Thoracic aorta (tissue), 2 donors: ENCODE measurements at regions not wholly inside any gene's neighbourhood (a gene's known extent, or its start where the extent isn't known, plus 50 kb on each side); places are given as distances from the start of the nearest gene placed in this dataset.

ENCODE experiments used
- ATAC-seq: fragments of 150-250 bp; one replicate; pipeline ENCODE4 v1.8.0; 2017; ENCODE audit warnings: low read depth; ENCODE audit not compliant: insufficient number of reproducible peaks, low FRiP score
- DNase-seq: peaks from one replicate; pipeline ENCODE4 v3.0.0-alpha.2; 2020; ENCODE audit warnings: low spot score
- H3K27ac ChIP-seq, 2 donors: fragments of 200-600 bp; sonication (generic); 1 replicate in 1 of 2; 2 replicates in 1 of 2; pipeline ENCODE4 v1.5.1; 2016; ENCODE audit warnings: mild to moderate bottlenecking in 2 of 2, moderate library complexity in 2 of 2
- H3K27me3 ChIP-seq: fragments of 200-600 bp; sonication (generic); replicated peaks from 2 replicates; pipeline ENCODE4 v1.6.0; 2016; ENCODE audit warnings: mild to moderate bottlenecking; ENCODE audit not compliant: insufficient read depth
- H3K36me3 ChIP-seq: fragments of 200-600 bp; sonication (generic); one replicate; pipeline ENCODE4 v1.5.1; 2016
- H3K4me1 ChIP-seq, 2 donors: fragments of 200-600 bp; sonication (generic); 1 replicate in 1 of 2; 2 replicates in 1 of 2; pipeline versions ENCODE4 v1.5.1 to v1.6.0; 2016; ENCODE audit warnings: low read depth in 2 of 2, mild to moderate bottlenecking in 1 of 2; ENCODE audit not compliant: control insufficient read depth in 1 of 2
- H3K4me3 ChIP-seq: fragments of 200-600 bp; sonication (generic); 2 replicates; pipeline ENCODE4 v1.5.1; 2016; ENCODE audit warnings: mild to moderate bottlenecking
- H3K9me3 ChIP-seq: fragments of 200-600 bp; sonication (generic); 2 replicates; pipeline ENCODE4 v1.5.1; 2016
- TF ChIP-seq, protein P1 (sequence below): fragments of 200-600 bp; sonication (generic); IDR thresholded peaks from one replicate; pipeline ENCODE4 v1.5.1; 2019; ENCODE audit warnings: antibody characterized with exemption

DNA sequence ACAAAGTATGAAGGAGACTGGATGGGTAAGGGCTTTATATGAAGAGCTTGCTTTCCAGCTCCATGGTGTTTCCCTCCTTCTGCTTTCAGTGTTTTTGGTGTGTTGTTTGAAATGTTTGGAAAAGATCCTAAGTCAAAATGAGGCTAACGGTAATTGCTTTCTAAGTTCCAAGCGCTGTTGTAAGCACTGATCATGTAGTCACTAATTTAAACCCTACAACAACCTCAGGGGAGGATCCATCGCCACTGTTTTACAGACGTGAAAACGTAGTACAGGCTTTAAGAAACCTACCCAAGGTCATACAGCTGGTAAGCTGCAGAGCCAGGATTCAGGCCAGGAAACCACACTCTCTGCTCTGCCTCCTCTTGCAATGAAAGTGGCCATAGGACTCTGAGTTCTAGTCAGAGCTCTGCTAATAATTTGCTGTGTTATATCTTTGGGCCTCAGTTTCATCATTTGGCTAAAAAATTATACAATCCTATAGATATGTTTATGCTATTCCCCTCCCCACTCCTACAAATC is 102.9 kb upstream of the PGRMC2 start:
- Histone ChIP-seq H3K4me1 (peaks cover 18 to 54% of the 10 kb centered on the region in 2 donors), H3K9me3 (no peaks in the 10 kb centered on the region), H3K27me3 (no peaks in the 10 kb centered on the region), H3K4me3 (no peak overlapping the region), H3K27ac (no peak overlapping the region), H3K36me3 (no peaks in the 10 kb centered on the region)
- DNase-seq (no peak), ATAC-seq (no peak)
- TF ChIP-seq, protein P1, sequence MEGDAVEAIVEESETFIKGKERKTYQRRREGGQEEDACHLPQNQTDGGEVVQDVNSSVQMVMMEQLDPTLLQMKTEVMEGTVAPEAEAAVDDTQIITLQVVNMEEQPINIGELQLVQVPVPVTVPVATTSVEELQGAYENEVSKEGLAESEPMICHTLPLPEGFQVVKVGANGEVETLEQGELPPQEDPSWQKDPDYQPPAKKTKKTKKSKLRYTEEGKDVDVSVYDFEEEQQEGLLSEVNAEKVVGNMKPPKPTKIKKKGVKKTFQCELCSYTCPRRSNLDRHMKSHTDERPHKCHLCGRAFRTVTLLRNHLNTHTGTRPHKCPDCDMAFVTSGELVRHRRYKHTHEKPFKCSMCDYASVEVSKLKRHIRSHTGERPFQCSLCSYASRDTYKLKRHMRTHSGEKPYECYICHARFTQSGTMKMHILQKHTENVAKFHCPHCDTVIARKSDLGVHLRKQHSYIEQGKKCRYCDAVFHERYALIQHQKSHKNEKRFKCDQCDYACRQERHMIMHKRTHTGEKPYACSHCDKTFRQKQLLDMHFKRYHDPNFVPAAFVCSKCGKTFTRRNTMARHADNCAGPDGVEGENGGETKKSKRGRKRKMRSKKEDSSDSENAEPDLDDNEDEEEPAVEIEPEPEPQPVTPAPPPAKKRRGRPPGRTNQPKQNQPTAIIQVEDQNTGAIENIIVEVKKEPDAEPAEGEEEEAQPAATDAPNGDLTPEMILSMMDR, result no peak

DNA sequence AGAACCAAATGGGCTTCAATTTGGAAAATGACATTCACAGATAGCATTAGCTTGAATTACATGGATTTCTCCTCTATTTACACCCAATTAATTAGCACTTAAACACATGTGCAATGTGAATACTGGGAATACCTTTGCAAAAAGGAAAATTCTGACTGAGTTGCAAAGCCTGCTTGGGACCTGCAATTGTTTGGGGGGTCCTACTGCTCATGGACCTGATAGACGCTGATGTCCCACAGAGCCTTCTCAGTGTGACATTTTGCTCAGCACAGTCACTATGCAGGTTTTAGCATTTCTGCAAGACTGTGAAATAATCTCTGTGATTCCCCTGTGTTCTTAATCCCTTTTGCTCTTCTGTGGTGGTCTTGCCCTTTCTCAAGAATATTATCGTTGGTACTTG is 101.2 kb upstream of the PGRMC2 start:
- Histone ChIP-seq H3K9me3 (no peaks in the 10 kb centered on the region), H3K4me3 (no peak overlapping the region), H3K36me3 (no peaks in the 10 kb centered on the region), H3K4me1 (peaks cover 17 to 47% of the 10 kb centered on the region in 2 donors), H3K27ac (no peak overlapping the region), H3K27me3 (no peaks in the 10 kb centered on the region)
- TF ChIP-seq, protein P1, result no peak
- DNase-seq (no peak), ATAC-seq (no peak)

DNA sequence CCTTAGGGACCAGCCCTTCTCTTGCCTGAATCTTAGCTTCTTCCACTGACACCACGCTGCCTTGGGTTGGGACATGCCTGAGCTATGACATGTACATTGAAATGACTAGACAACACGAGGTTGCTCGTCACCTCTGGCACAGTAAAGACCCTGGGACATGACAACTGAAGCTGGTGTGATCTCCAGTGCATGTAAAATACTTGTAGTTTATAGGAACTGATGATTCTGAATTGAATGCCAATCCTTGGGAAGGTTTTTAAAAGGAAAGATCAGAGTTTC is 100.7 kb upstream of the PGRMC2 start:
- no peak for DNase-seq
- Histone ChIP-seq H3K36me3 (no peaks in the 10 kb centered on the region), H3K4me3 (no peak overlapping the region), H3K27ac (no peak overlapping the region), H3K27me3 (no peaks in the 10 kb centered on the region), H3K9me3 (no peaks in the 10 kb centered on the region), H3K4me1 (peaks cover 12 to 42% of the 10 kb centered on the region in 2 donors)
- ATAC-seq, result no peak
- TF ChIP-seq, protein P1, result no peak

DNA sequence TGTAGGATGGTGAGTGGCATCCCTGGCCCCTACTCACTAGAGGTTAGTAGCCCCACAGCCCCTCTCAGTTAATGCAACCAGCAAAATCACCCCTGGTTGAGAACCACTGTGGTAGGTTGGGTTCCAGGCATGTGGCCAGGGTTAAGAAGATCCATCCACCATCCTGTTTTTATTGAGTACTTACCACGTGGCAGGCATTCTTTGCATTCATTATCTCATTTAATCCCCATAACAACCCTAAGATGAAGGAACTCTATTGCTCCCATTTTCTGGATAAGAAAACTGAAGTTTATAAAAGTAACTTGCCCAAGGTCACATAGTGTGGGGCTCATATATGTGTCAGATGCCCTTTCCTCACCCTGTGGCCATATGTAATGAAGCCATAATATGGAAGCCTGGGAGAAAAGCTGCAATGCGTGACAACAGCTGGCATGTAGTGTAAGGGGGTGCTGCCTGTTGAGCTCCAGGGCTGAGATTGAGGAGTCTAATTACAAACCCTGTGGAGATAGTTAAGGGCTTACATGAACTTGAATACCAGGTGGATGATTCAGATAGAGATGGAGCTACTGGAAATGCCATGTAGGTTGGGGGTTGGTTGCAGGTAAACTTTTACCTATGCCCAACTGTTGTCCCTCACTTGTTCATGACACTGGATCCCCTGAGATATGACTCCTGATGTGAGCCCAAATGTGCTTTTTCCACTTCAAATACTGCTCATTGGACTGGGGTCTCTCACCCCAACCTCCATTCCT is 100.2 kb upstream of the PGRMC2 start:
- Histone ChIP-seq H3K27me3 (no peaks in the 10 kb centered on the region), H3K4me3 (no peak overlapping the region), H3K9me3 (no peaks in the 10 kb centered on the region), H3K4me1 (peaks cover 7 to 37% of the 10 kb centered on the region in 2 donors), H3K36me3 (no peaks in the 10 kb centered on the region), H3K27ac (peak overlapping the region; percentile 48 to 58)
- no peak for DNase-seq
- ATAC-seq, result no peak
- TF ChIP-seq, protein P1, result no peak

DNA sequence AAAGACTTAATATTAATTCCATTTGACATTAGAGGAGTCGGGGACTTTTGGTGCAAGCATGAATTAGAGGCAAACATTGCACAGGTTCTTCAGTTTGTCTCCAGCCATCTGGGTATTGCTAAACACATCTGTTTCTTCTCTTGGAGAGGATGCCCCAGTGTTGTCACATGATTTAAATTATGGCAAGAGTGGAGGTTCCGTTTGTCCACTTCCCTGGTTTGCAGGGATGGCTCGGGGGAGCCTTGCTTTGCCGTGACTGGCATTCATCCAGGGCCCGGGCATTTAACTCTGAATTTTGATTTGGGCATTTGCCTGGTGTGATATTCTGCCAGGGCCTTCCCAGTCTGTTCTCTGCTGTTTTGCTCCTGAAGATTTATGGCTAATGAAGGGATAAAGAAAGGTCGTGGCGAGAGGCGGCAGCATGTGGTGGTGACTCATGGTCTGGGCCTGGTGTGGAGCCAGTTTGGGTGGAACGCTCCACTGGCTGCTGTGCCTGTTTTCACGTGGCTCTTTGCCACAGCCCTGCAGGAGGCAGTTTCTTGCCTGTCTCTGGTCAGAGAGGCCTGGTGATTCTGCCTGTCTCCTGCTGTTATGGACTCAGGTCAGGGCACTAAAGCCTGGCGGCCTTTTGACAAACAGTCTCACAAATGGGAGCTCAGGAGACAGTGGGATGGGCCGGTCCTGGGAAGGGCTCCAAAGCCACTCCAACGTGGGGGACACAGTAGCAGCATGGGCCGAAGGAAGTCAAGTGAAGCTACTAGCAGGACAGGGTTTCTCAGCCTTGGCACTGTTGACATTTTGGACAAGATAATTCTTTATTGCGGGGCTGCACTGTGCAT is 99.4 kb upstream of the PGRMC2 start:
- H3K27ac ChIP-seq, result peak overlapping the region; percentile 48 to 58
- TF ChIP-seq, protein P1, result no peak
- no peaks in the 10 kb centered on the region for H3K27me3 ChIP-seq
- peak; percentile 95 for ATAC-seq
- no peaks in the 10 kb centered on the region for H3K36me3 ChIP-seq
- H3K4me3 ChIP-seq, result peak overlapping the region; percentile 53
- peaks cover 7 to 29% of the 10 kb centered on the region in 2 donors for H3K4me1 ChIP-seq
- no peaks in the 10 kb centered on the region for H3K9me3 ChIP-seq
- peak; percentile 69 for DNase-seq
